NCI-H345 treated with DMSO at 0.1 percent for 48 hours (cell line): ENCODE measurements at regions not wholly inside any gene's neighbourhood (a gene's known extent, or its start where the extent isn't known, plus 50 kb on each side); places are given as distances from the start of the nearest gene placed in this dataset.

Experiments
- DNase-seq: peaks from one replicate; lab custom pipeline; 2025; ENCODE audit not compliant: unreplicated experiment; lab: John Stamatoyannopoulos, UW

- DNase-seq = no peak
These were observed 679.2 kb downstream of the NLGN4X start for GRCh38 chrX:5549512-5549911.

GRCh38 chrX:5537098-5537497 lies 691.6 kb downstream of the NLGN4X start:
- no peak for DNase-seq

- no peak for DNase-seq
These were observed 692.4 kb downstream of the NLGN4X start for GRCh38 chrX:5536261-5536660.

- DNase-seq = no peak
These were observed 700.6 kb downstream of the NLGN4X start for GRCh38 chrX:5528057-5528456.

GRCh38 chrX:5526191-5526590 lies 702.5 kb downstream of the NLGN4X start:
- DNase-seq = no peak

- DNase-seq = no peak
These were observed 737.7 kb downstream of the NLGN4X start for GRCh38 chrX:5490786-5491563.

- DNase-seq = no peak
These were observed 754.4 kb downstream of the NLGN4X start for GRCh38 chrX:5474282-5474681.

GRCh38 chrX:5458300-5458842 lies 770.3 kb downstream of the NLGN4X start:
- DNase-seq = no peak

- DNase-seq = no peak
These were observed 779.3 kb downstream of the NLGN4X start for GRCh38 chrX:5449323-5449722.

GRCh38 chrX:5431823-5432222 lies 796.8 kb downstream of the NLGN4X start:
- no peak for DNase-seq

GRCh38 chrX:5425119-5425518 lies 803.5 kb downstream of the NLGN4X start:
- DNase-seq = no peak

- DNase-seq = no peak
These were observed 811.3 kb downstream of the NLGN4X start for GRCh38 chrX:5417381-5417780.

GRCh38 chrX:5415738-5416137 lies 812.9 kb downstream of the NLGN4X start:
- no peak for DNase-seq

GRCh38 chrX:5409106-5409505 lies 819.6 kb downstream of the NLGN4X start:
- no peak for DNase-seq

- no peak for DNase-seq
These were observed 826.2 kb downstream of the NLGN4X start for GRCh38 chrX:5402461-5402860.

GRCh38 chrX:5399403-5399802 lies 829.3 kb downstream of the NLGN4X start:
- no peak for DNase-seq

- no peak for DNase-seq
These were observed 831.3 kb downstream of the NLGN4X start for GRCh38 chrX:5397409-5397808.

GRCh38 chrX:5390376-5390775 lies 838.3 kb downstream of the NLGN4X start:
- DNase-seq = no peak

GRCh38 chrX:5388087-5388486 lies 840.6 kb downstream of the NLGN4X start:
- DNase-seq = no peak

- no peak for DNase-seq
These were observed 848.2 kb downstream of the NLGN4X start for GRCh38 chrX:5380426-5380825.

GRCh38 chrX:5341902-5342301 lies 886.8 kb downstream of the NLGN4X start:
- no peak for DNase-seq

- DNase-seq = no peak
These were observed 891.5 kb downstream of the NLGN4X start for GRCh38 chrX:5337160-5337559.

- DNase-seq = no peak
These were observed 904.1 kb downstream of the NLGN4X start for GRCh38 chrX:5324546-5324945.
